ENCODE measurements at regions not wholly inside any gene's neighbourhood (a gene's known extent, or its start where the extent isn't known, plus 50 kb on each side); places are given as distances from the start of the nearest gene placed in this dataset.

DNA sequence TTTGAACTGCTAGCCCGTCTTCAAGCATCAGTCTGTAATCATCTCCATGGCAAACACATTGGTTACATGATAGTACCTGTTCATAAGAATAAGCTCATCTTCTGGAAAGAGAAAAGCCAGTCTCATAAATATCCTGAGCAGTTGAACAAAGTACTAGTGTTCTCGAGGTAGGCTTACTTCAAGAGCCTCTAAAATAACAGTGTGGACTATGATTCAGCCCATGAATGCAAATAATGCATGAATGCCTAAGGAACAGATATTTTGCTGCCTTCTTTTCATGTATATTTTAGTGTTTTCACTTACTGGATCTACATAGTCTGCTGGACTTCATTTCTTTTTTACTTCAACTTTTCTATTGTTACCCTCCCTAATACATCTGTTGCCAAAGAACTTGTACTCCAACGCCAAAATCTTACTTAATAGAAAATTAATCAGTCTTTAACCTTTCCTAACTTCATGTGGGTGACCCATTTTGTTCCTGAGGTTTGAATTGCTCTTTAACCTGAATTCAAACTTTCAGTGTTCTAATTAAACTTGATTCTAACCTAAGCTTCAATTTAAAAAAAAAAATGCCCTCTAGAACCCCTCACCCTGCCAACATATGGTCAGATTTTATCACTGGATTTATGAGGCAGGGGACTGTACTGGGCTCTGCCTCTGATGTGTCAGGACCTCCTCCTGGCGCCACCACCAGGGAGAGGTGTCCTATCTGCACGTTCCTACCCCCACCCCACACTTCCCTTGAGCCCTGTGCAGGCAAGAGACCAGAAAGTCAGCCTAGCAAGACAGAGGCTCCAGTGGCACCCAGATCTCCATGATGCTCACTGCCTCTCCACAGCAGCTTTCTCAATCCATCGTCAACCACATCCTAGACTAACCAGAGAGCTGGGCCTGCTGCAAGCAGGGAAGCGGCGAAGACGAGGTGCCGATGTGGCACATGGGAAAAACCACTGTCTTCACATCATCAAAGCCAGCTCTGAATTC is 264.7 kb upstream of the ID2 start:
- no peak overlapping the region for H3K27ac ChIP-seq (replicated peaks in 1 of 4)
- no peaks in the 10 kb centered on the region for H3K27me3 ChIP-seq
- intact Hi-C loops (cut with DNase I) = no loop called here
- no peak for DNase-seq (ENCODE audit: extremely low spot score)
- no peaks in the 10 kb centered on the region for H3K9me3 ChIP-seq
- 78% methylated on average over 10 of the region's 10 CpGs for WGBS
- no peak overlapping the region for H3K4me3 ChIP-seq
- no peak for TF ChIP-seq POLR2AphosphoS5 (IDR thresholded peaks at IDR 0.05)
- no peak for TF ChIP-seq EP300 (IDR thresholded peaks at IDR 0.05)
- peaks cover 8 to 21% (median 9%) of the 10 kb centered on the region in 4 donors for H3K4me1 ChIP-seq
- no peaks in the 10 kb centered on the region for H3K36me3 ChIP-seq

DNA sequence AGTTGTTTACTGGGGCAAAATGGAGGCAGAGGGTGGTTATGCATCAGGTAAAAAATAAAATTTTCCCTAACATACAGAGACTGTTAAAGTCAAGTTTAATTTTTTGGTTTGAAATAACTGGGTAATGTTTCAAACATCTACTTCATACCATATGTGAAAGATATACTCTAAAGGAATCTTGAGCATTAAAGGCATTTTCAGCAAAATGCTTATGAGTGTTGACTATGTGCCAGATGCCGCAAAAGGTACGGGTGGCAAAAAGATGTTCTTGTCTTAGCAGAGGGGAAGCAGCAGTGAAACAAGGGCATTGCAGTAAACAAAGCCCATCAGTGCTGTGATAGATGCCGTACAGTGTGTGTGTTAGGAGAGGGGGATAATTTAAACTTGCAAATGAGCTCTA is 263.1 kb upstream of the ID2 start:
- H3K36me3 ChIP-seq = no peaks in the 10 kb centered on the region
- H3K27ac ChIP-seq (replicated peaks in 1 of 4) = no peak overlapping the region
- WGBS = 80% methylated on average over 3 of the region's 3 CpGs
- peaks cover 0 to 8% (median 4%) of the 10 kb centered on the region in 4 donors for H3K4me1 ChIP-seq
- H3K9me3 ChIP-seq = no peaks in the 10 kb centered on the region
- no peak for DNase-seq (ENCODE audit: extremely low spot score)
- no peaks in the 10 kb centered on the region for H3K27me3 ChIP-seq
- intact Hi-C loops (cut with DNase I) = no loop called here
- H3K4me3 ChIP-seq = no peak overlapping the region
- TF ChIP-seq POLR2A (IDR thresholded peaks at IDR 0.05; ENCODE audit: low read depth) (no peak), EP300 (IDR thresholded peaks at IDR 0.05) (no peak), POLR2AphosphoS5 (IDR thresholded peaks at IDR 0.05) (no peak)
- TF ChIP-seq, protein P1, sequence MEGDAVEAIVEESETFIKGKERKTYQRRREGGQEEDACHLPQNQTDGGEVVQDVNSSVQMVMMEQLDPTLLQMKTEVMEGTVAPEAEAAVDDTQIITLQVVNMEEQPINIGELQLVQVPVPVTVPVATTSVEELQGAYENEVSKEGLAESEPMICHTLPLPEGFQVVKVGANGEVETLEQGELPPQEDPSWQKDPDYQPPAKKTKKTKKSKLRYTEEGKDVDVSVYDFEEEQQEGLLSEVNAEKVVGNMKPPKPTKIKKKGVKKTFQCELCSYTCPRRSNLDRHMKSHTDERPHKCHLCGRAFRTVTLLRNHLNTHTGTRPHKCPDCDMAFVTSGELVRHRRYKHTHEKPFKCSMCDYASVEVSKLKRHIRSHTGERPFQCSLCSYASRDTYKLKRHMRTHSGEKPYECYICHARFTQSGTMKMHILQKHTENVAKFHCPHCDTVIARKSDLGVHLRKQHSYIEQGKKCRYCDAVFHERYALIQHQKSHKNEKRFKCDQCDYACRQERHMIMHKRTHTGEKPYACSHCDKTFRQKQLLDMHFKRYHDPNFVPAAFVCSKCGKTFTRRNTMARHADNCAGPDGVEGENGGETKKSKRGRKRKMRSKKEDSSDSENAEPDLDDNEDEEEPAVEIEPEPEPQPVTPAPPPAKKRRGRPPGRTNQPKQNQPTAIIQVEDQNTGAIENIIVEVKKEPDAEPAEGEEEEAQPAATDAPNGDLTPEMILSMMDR (IDR thresholded peaks at IDR 0.05) = no peak

- Histone ChIP-seq H3K9me3 (no peaks in the 10 kb centered on the region), H3K4me3 (no peak overlapping the region), H3K27me3 (no peaks in the 10 kb centered on the region), H3K27ac (replicated peaks in 1 of 4) (no peak overlapping the region), H3K36me3 (no peaks in the 10 kb centered on the region), H3K4me1 (peaks cover 0 to 8% (median 2%) of the 10 kb centered on the region in 4 donors)
- no peak for TF ChIP-seq EP300 (IDR thresholded peaks at IDR 0.05)
- no peak for TF ChIP-seq POLR2A (IDR thresholded peaks at IDR 0.05; ENCODE audit: low read depth)
- TF ChIP-seq, protein P1 (IDR thresholded peaks at IDR 0.05) = no peak
- no peak for TF ChIP-seq POLR2AphosphoS5 (IDR thresholded peaks at IDR 0.05)
- WGBS = 83% methylated on average over 10 of the region's 11 CpGs
- intact Hi-C loops (cut with DNase I) = no loop called here
- no peak for DNase-seq (ENCODE audit: extremely low spot score)
Measured at GRCh38 chr2:8421658-8422449, 260.0 kb upstream of the ID2 start.

DNA sequence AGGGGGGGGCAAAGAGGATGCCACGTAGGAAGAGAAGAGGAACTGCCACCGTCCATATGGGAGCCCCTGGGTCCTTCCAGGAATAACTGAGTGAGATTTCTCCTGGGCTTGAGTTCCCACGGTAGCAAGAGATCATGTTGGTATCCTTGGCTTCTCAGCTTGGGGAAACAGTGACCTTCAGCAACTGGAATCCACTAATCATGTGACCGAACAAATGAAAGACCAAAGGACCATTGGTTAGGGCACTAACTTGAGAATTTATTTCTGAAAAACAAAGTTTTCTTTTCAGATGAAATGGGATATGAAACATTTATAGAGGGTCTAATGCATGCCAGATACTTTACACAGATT is 259.4 kb upstream of the ID2 start:
- H3K36me3 ChIP-seq = no peaks in the 10 kb centered on the region
- H3K4me3 ChIP-seq = no peak overlapping the region
- H3K4me1 ChIP-seq = peaks cover 0 to 2% (median 0%) of the 10 kb centered on the region in 4 donors
- WGBS = 73% methylated on average over 4 of the region's 4 CpGs
- intact Hi-C loops (cut with DNase I) = no loop called here
- H3K27ac ChIP-seq (replicated peaks in 1 of 4) = no peak overlapping the region
- no peaks in the 10 kb centered on the region for H3K27me3 ChIP-seq
- TF ChIP-seq POLR2A (IDR thresholded peaks at IDR 0.05; ENCODE audit: low read depth) (no peak), POLR2AphosphoS5 (IDR thresholded peaks at IDR 0.05) (no peak)
- H3K9me3 ChIP-seq = no peaks in the 10 kb centered on the region
- DNase-seq (ENCODE audit: extremely low spot score) = no peak

DNA sequence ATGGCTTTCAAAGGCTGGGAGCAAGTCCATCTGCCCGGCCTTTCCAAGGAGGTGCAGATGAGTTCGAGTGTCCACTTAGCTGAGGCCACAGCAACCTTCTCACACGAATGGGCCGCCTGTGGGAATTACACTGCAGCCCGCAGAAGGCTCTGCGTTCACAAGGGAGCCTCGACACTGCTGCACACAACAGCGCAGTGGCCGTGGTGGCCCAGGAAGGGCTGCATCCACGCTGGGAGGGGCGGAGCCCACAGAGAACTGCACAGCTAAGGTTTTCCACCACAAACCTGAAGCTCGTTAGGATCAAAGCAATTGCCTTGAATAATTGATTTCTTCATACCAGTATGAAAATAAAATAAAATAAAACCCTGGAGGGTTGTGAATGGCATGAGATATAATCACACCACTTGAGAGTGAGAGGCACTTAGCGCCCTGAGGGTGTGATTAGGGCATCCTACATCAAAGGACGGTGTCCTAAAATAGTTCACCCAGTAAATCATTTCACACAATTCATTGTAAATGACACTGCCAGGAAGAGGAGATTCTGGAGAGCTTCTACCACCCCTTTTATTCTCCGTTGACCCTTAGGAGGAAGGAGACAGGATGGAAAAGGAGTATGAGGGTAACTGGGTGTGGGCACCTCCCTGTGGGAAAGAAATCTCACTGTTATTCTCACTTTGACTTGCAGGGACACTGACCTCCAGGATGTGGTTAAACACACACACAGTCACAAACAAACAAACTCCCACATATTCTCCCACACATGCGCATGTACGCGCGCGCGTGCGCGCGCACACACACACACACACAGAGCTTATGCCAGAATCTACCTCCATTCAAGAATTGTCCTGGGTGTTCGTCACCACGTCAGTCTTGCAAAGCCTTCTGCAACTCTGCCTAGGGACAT is 256.6 kb upstream of the ID2 start:
- Histone ChIP-seq H3K4me3 (no peak overlapping the region), H3K36me3 (no peaks in the 10 kb centered on the region), H3K4me1 (no peaks in the 10 kb centered on the region), H3K9me3 (no peaks in the 10 kb centered on the region), H3K27me3 (no peaks in the 10 kb centered on the region), H3K27ac (replicated peaks in 1 of 4) (no peak overlapping the region)
- TF ChIP-seq EP300 (IDR thresholded peaks at IDR 0.05) (no peak), POLR2AphosphoS5 (IDR thresholded peaks at IDR 0.05) (no peak)
- TF ChIP-seq, protein P1 (IDR thresholded peaks at IDR 0.05) = no peak
- DNase-seq (ENCODE audit: extremely low spot score) = no peak
- WGBS = 92% methylated on average over 26 of the region's 26 CpGs
- intact Hi-C loops (cut with DNase I) = no loop called here

Data from esophagus muscularis mucosa (tissue), 4 donors.